ENCODE measurements at regions not wholly inside any gene's neighbourhood (a gene's known extent, or its start where the extent isn't known, plus 50 kb on each side); places are given as distances from the start of the nearest gene placed in this dataset.
A peak's percentile ranks its signal among the peaks of the same experiment; 100 is the strongest.

- Histone ChIP-seq H3K4me3 (ENCODE audit: low read length) (no peak overlapping the region), H3K9me3 (replicated peaks; ENCODE audit: low read length) (no peaks in the 10 kb centered on the region), H3K36me3 (ENCODE audit: insufficient read depth, low read length) (no peaks in the 10 kb centered on the region), H3K9ac (ENCODE audit: low read depth, low read length) (no peak overlapping the region), H3K27me3 (ENCODE audit: control insufficient read depth, insufficient read depth, low read length) (no peaks in the 10 kb centered on the region), H3K4me2 (ENCODE audit: low read length) (no peak overlapping the region), H3K4me1 (ENCODE audit: control insufficient read depth, insufficient read depth, low read length) (peaks cover 39% of the 10 kb centered on the region)
These were observed 273.5 kb upstream of the HS3ST1 start for GRCh38 chr4:11701966-11702725.

GRCh38 chr4:11700751-11701226, 272.1 kb upstream of the HS3ST1 start:
- Histone ChIP-seq H3K4me2 (ENCODE audit: low read length) (no peak overlapping the region), H3K9me3 (replicated peaks; ENCODE audit: low read length) (no peaks in the 10 kb centered on the region), H3K4me1 (ENCODE audit: control insufficient read depth, insufficient read depth, low read length) (peaks cover 39% of the 10 kb centered on the region), H3K9ac (ENCODE audit: low read depth, low read length) (peak overlapping the region; percentile 20), H3K4me3 (ENCODE audit: low read length) (no peak overlapping the region), H3K27me3 (ENCODE audit: control insufficient read depth, insufficient read depth, low read length) (no peaks in the 10 kb centered on the region), H3K36me3 (ENCODE audit: insufficient read depth, low read length) (no peaks in the 10 kb centered on the region)

- peak overlapping the region; percentile 37 for H3K9ac ChIP-seq (ENCODE audit: low read depth, low read length)
- H3K9me3 ChIP-seq (replicated peaks; ENCODE audit: low read length): peaks cover under 1% of the 10 kb centered on the region
- H3K4me2 ChIP-seq (ENCODE audit: low read length): peak overlapping the region; percentile 11
- no peaks in the 10 kb centered on the region for H3K36me3 ChIP-seq (ENCODE audit: insufficient read depth, low read length)
- no peak overlapping the region for H3K4me3 ChIP-seq (ENCODE audit: low read length)
- peaks cover 36% of the 10 kb centered on the region for H3K4me1 ChIP-seq (ENCODE audit: control insufficient read depth, insufficient read depth, low read length)
- no peaks in the 10 kb centered on the region for H3K27me3 ChIP-seq (ENCODE audit: control insufficient read depth, insufficient read depth, low read length)
These were observed 270.3 kb upstream of the HS3ST1 start for GRCh38 chr4:11698846-11699590.

- H3K4me1 ChIP-seq (ENCODE audit: control insufficient read depth, insufficient read depth, low read length): peaks cover 36% of the 10 kb centered on the region
- H3K4me3 ChIP-seq (ENCODE audit: low read length): no peak overlapping the region
- peaks cover 6% of the 10 kb centered on the region for H3K9me3 ChIP-seq (replicated peaks; ENCODE audit: low read length)
- peak overlapping the region; percentile 37 for H3K9ac ChIP-seq (ENCODE audit: low read depth, low read length)
- H3K36me3 ChIP-seq (ENCODE audit: insufficient read depth, low read length): no peaks in the 10 kb centered on the region
- no peaks in the 10 kb centered on the region for H3K27me3 ChIP-seq (ENCODE audit: control insufficient read depth, insufficient read depth, low read length)
- no peak overlapping the region for H3K4me2 ChIP-seq (ENCODE audit: low read length)
These were observed 269.3 kb upstream of the HS3ST1 start for GRCh38 chr4:11698033-11698432.

- no peaks in the 10 kb centered on the region for H3K27me3 ChIP-seq (ENCODE audit: control insufficient read depth, insufficient read depth, low read length)
- H3K36me3 ChIP-seq (ENCODE audit: insufficient read depth, low read length): no peaks in the 10 kb centered on the region
- H3K9me3 ChIP-seq (replicated peaks; ENCODE audit: low read length): peaks cover 6% of the 10 kb centered on the region
- no peak overlapping the region for H3K9ac ChIP-seq (ENCODE audit: low read depth, low read length)
- no peak overlapping the region for H3K4me2 ChIP-seq (ENCODE audit: low read length)
- H3K4me1 ChIP-seq (ENCODE audit: control insufficient read depth, insufficient read depth, low read length): peaks cover 6% of the 10 kb centered on the region
- H3K4me3 ChIP-seq (ENCODE audit: low read length): no peak overlapping the region
These were observed 265.0 kb upstream of the HS3ST1 start for GRCh38 chr4:11693693-11694092.

GRCh38 chr4:11691236-11691635, 262.5 kb upstream of the HS3ST1 start:
- no peaks in the 10 kb centered on the region for H3K36me3 ChIP-seq (ENCODE audit: insufficient read depth, low read length)
- no peaks in the 10 kb centered on the region for H3K4me1 ChIP-seq (ENCODE audit: control insufficient read depth, insufficient read depth, low read length)
- no peak overlapping the region for H3K9ac ChIP-seq (ENCODE audit: low read depth, low read length)
- H3K4me2 ChIP-seq (ENCODE audit: low read length): no peak overlapping the region
- no peaks in the 10 kb centered on the region for H3K27me3 ChIP-seq (ENCODE audit: control insufficient read depth, insufficient read depth, low read length)
- no peak overlapping the region for H3K4me3 ChIP-seq (ENCODE audit: low read length)
- H3K9me3 ChIP-seq (replicated peaks; ENCODE audit: low read length): peaks cover 6% of the 10 kb centered on the region

GRCh38 chr4:11687727-11688126, 259.0 kb upstream of the HS3ST1 start:
- H3K4me1 ChIP-seq (ENCODE audit: control insufficient read depth, insufficient read depth, low read length): no peaks in the 10 kb centered on the region
- H3K9me3 ChIP-seq (replicated peaks; ENCODE audit: low read length): no peaks in the 10 kb centered on the region
- no peaks in the 10 kb centered on the region for H3K36me3 ChIP-seq (ENCODE audit: insufficient read depth, low read length)
- H3K27me3 ChIP-seq (ENCODE audit: control insufficient read depth, insufficient read depth, low read length): no peaks in the 10 kb centered on the region
- no peak overlapping the region for H3K4me2 ChIP-seq (ENCODE audit: low read length)
- H3K4me3 ChIP-seq (ENCODE audit: low read length): no peak overlapping the region
- no peak overlapping the region for H3K9ac ChIP-seq (ENCODE audit: low read depth, low read length)

GRCh38 chr4:11685481-11685880, 256.8 kb upstream of the HS3ST1 start:
- Histone ChIP-seq H3K4me2 (ENCODE audit: low read length) (no peak overlapping the region), H3K9me3 (replicated peaks; ENCODE audit: low read length) (no peaks in the 10 kb centered on the region), H3K4me3 (ENCODE audit: low read length) (no peak overlapping the region), H3K36me3 (ENCODE audit: insufficient read depth, low read length) (no peaks in the 10 kb centered on the region), H3K4me1 (ENCODE audit: control insufficient read depth, insufficient read depth, low read length) (no peaks in the 10 kb centered on the region), H3K27me3 (ENCODE audit: control insufficient read depth, insufficient read depth, low read length) (no peaks in the 10 kb centered on the region), H3K9ac (ENCODE audit: low read depth, low read length) (no peak overlapping the region)

GRCh38 chr4:11675051-11675800, 246.5 kb upstream of the HS3ST1 start:
- no peak overlapping the region for H3K4me3 ChIP-seq (ENCODE audit: low read length)
- H3K9me3 ChIP-seq (replicated peaks; ENCODE audit: low read length): no peaks in the 10 kb centered on the region
- H3K27me3 ChIP-seq (ENCODE audit: control insufficient read depth, insufficient read depth, low read length): no peaks in the 10 kb centered on the region
- no peak overlapping the region for H3K4me2 ChIP-seq (ENCODE audit: low read length)
- H3K36me3 ChIP-seq (ENCODE audit: insufficient read depth, low read length): no peaks in the 10 kb centered on the region
- H3K4me1 ChIP-seq (ENCODE audit: control insufficient read depth, insufficient read depth, low read length): peaks cover 14% of the 10 kb centered on the region
- no peak overlapping the region for H3K9ac ChIP-seq (ENCODE audit: low read depth, low read length)

GRCh38 chr4:11670304-11670703, 241.6 kb upstream of the HS3ST1 start:
- Histone ChIP-seq H3K4me3 (ENCODE audit: low read length) (no peak overlapping the region), H3K4me2 (ENCODE audit: low read length) (no peak overlapping the region)

GRCh38 chr4:11669156-11669555, 240.5 kb upstream of the HS3ST1 start:
- H3K4me1 ChIP-seq (ENCODE audit: control insufficient read depth, insufficient read depth, low read length): no peaks in the 10 kb centered on the region
- H3K9ac ChIP-seq (ENCODE audit: low read depth, low read length): no peak overlapping the region
- no peaks in the 10 kb centered on the region for H3K9me3 ChIP-seq (replicated peaks; ENCODE audit: low read length)
- H3K4me3 ChIP-seq (ENCODE audit: low read length): no peak overlapping the region
- H3K36me3 ChIP-seq (ENCODE audit: insufficient read depth, low read length): no peaks in the 10 kb centered on the region
- H3K27me3 ChIP-seq (ENCODE audit: control insufficient read depth, insufficient read depth, low read length): no peaks in the 10 kb centered on the region
- H3K4me2 ChIP-seq (ENCODE audit: low read length): no peak overlapping the region

More at GRCh38 chr4:11670304-11670703, 241.6 kb upstream of the HS3ST1 start:
- Histone ChIP-seq H3K9ac (ENCODE audit: low read depth, low read length) (no peak overlapping the region), H3K4me1 (ENCODE audit: control insufficient read depth, insufficient read depth, low read length) (peaks cover 8% of the 10 kb centered on the region), H3K9me3 (replicated peaks; ENCODE audit: low read length) (no peaks in the 10 kb centered on the region), H3K27me3 (ENCODE audit: control insufficient read depth, insufficient read depth, low read length) (no peaks in the 10 kb centered on the region), H3K36me3 (ENCODE audit: insufficient read depth, low read length) (no peaks in the 10 kb centered on the region)
